T-helper 1 cell (primary cell): ENCODE measurements at regions not wholly inside any gene's neighbourhood (a gene's known extent, or its start where the extent isn't known, plus 50 kb on each side); places are given as distances from the start of the nearest gene placed in this dataset.

Experiments used
- DNase-seq, 5 donors: peaks; one replicate each; pipeline ENCODE4 v3.0.0-alpha.2; 2012 to 2020

- DNase-seq, result no peak
These were observed 578.4 kb upstream of the COX7C start for GRCh38 chr5:86039351-86039750.

GRCh38 chr5:86070719-86071118 lies 547.0 kb upstream of the COX7C start:
- DNase-seq, result no peak

- no peak for DNase-seq
These were observed 543.4 kb upstream of the COX7C start for GRCh38 chr5:86074297-86074696.

GRCh38 chr5:86075139-86075538 lies 542.6 kb upstream of the COX7C start:
- no peak for DNase-seq

- no peak for DNase-seq
These were observed 522.6 kb upstream of the COX7C start for GRCh38 chr5:86095092-86095491.

GRCh38 chr5:86101966-86102365 lies 515.8 kb upstream of the COX7C start:
- DNase-seq, result no peak

GRCh38 chr5:86108825-86109224 lies 508.9 kb upstream of the COX7C start:
- no peak for DNase-seq

GRCh38 chr5:86112249-86112648 lies 505.5 kb upstream of the COX7C start:
- no peak for DNase-seq

- no peak for DNase-seq
These were observed 502.6 kb upstream of the COX7C start for GRCh38 chr5:86115164-86115563.

- DNase-seq, result no peak
These were observed 499.2 kb upstream of the COX7C start for GRCh38 chr5:86118542-86118941.

GRCh38 chr5:86124333-86124732 lies 493.4 kb upstream of the COX7C start:
- no peak for DNase-seq

- DNase-seq, result no peak
These were observed 491.8 kb upstream of the COX7C start for GRCh38 chr5:86125731-86126601.

- no peak for DNase-seq
These were observed 490.0 kb upstream of the COX7C start for GRCh38 chr5:86127696-86128095.

GRCh38 chr5:86129009-86129408 lies 488.7 kb upstream of the COX7C start:
- DNase-seq, result no peak

GRCh38 chr5:86137297-86137696 lies 480.4 kb upstream of the COX7C start:
- no peak for DNase-seq

GRCh38 chr5:86143837-86144236 lies 473.9 kb upstream of the COX7C start:
- DNase-seq, result no peak

- no peak for DNase-seq
These were observed 464.7 kb upstream of the COX7C start for GRCh38 chr5:86152988-86153560.

- no peak for DNase-seq
These were observed 461.9 kb upstream of the COX7C start for GRCh38 chr5:86155796-86156195.

- no peak for DNase-seq
These were observed 447.5 kb upstream of the COX7C start for GRCh38 chr5:86170194-86170593.

GRCh38 chr5:86175224-86175623 lies 442.5 kb upstream of the COX7C start:
- DNase-seq, result peak in 1 of 5 donors; percentile 3

GRCh38 chr5:86199287-86199686 lies 418.5 kb upstream of the COX7C start:
- no peak for DNase-seq

GRCh38 chr5:86228147-86228546 lies 389.6 kb upstream of the COX7C start:
- no peak for DNase-seq

- DNase-seq, result no peak
These were observed 385.5 kb upstream of the COX7C start for GRCh38 chr5:86232246-86232645.

GRCh38 chr5:86244153-86244552 lies 373.6 kb upstream of the COX7C start:
- DNase-seq, result no peak

- no peak for DNase-seq
These were observed 359.9 kb upstream of the COX7C start for GRCh38 chr5:86257871-86258270.
